SK-N-SH (cell line): ENCODE measurements at regions not wholly inside any gene's neighbourhood (a gene's known extent, or its start where the extent isn't known, plus 50 kb on each side); places are given as distances from the start of the nearest gene placed in this dataset.

ENCODE experiments used
- EZH2phosphoT487 ChIP-seq: fragments of 200-600 bp; sonication (generic); IDR thresholded peaks from 2 replicates; pipeline ENCODE4 v1.6.1; 2017; ENCODE audit warnings: low read depth, mixed run types, mild to moderate bottlenecking, antibody characterized with exemption, moderate library complexity, borderline replicate concordance
- JUND ChIP-seq: IDR thresholded peaks from 2 replicates; pipeline ENCODE4 v1.4.0; 2012
- MEF2A ChIP-seq: IDR thresholded peaks from 2 replicates; pipeline ENCODE4 v1.4.0; 2012; ENCODE audit warnings: low read depth, borderline replicate concordance
- NFIC ChIP-seq: IDR thresholded peaks from 2 replicates; pipeline ENCODE4 v1.4.0; 2012; ENCODE audit warnings: borderline replicate concordance
- POLR2AphosphoS5 ChIP-seq: IDR thresholded peaks from 2 replicates; pipeline ENCODE4 v1.6.1; 2012; ENCODE audit warnings: low read depth, low read length
- RCOR1 ChIP-seq: fragments of 150-350 bp; IDR thresholded peaks from 2 replicates; pipeline ENCODE4 v1.6.1; 2017; ENCODE audit warnings: antibody characterized with exemption, low read length
- SIN3A ChIP-seq: IDR thresholded peaks from 2 replicates; pipeline ENCODE4 v1.6.1; 2012; ENCODE audit warnings: low read depth, mild to moderate bottlenecking, low read length, moderate library complexity, borderline replicate concordance
- TAF1 ChIP-seq: IDR thresholded peaks from 2 replicates; pipeline ENCODE4 v1.6.1; 2012; ENCODE audit warnings: low read depth, mild to moderate bottlenecking, low read length, moderate library complexity, borderline replicate concordance
- TF ChIP-seq, protein P1 (sequence below): fragments of 200-600 bp; sonication (generic); IDR thresholded peaks from 2 replicates; pipeline ENCODE4 v1.6.1; 2017; ENCODE audit warnings: antibody characterized with exemption, mild to moderate bottlenecking, moderate library complexity
- TF ChIP-seq, protein P2 (sequence below): IDR thresholded peaks from 2 replicates; pipeline ENCODE4; 2012
- TF ChIP-seq, protein P3 (sequence below): IDR thresholded peaks from 2 replicates; pipeline ENCODE4 v1.6.1; 2012; ENCODE audit warnings: mild to moderate bottlenecking, low read depth, low read length, moderate library complexity
- TF ChIP-seq, protein P4 (sequence below): fragments of 150-350 bp; IDR thresholded peaks from 2 replicates; pipeline ENCODE4 v1.6.1; 2017; ENCODE audit warnings: antibody characterized with exemption, low read length, low read depth, borderline replicate concordance

DNA sequence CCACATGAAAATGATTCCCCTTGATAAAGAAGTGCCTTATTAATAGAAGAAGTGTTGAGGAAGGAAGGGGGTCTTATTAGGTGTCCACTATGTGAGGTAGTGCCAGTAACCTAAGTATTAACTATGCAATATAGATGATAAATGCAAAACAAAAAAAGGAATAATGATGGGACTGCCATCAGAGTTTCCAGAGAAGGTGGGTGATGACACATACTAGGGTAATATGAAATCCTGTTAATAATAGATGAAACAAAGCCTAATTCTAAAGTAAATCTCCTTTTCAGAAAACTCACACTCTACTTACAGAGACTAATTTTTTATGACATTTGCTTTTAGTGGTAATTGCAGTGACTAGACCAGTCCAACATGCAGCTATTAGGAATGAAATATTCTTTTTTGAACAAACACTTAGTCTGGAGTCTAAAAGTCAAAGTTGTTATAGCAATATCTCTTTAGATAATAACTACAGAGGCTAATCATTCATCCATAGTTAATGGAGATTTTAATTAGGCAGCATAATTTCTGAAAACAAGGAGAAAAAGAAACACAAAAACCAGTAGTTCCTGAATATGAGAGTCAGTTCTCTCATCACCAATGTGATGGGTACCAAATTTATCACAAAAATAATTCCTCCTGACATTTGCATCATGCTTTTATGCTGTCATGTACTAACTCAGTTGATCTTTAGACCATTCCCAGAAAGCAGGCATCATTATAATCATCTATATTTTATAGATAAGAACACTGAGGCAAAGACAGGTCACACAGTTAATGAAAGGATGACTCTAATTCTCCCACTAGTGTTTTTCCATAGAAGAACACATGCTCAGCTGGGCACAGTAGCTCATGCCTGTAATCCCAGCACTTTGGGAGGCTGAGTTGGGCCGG lies 208.8 kb upstream of the ARG1 start:
- TF ChIP-seq NFIC: no peak
- TF ChIP-seq, protein P1, sequence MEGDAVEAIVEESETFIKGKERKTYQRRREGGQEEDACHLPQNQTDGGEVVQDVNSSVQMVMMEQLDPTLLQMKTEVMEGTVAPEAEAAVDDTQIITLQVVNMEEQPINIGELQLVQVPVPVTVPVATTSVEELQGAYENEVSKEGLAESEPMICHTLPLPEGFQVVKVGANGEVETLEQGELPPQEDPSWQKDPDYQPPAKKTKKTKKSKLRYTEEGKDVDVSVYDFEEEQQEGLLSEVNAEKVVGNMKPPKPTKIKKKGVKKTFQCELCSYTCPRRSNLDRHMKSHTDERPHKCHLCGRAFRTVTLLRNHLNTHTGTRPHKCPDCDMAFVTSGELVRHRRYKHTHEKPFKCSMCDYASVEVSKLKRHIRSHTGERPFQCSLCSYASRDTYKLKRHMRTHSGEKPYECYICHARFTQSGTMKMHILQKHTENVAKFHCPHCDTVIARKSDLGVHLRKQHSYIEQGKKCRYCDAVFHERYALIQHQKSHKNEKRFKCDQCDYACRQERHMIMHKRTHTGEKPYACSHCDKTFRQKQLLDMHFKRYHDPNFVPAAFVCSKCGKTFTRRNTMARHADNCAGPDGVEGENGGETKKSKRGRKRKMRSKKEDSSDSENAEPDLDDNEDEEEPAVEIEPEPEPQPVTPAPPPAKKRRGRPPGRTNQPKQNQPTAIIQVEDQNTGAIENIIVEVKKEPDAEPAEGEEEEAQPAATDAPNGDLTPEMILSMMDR: no peak
- no peak for TF ChIP-seq JUND
- TF ChIP-seq, protein P2, sequence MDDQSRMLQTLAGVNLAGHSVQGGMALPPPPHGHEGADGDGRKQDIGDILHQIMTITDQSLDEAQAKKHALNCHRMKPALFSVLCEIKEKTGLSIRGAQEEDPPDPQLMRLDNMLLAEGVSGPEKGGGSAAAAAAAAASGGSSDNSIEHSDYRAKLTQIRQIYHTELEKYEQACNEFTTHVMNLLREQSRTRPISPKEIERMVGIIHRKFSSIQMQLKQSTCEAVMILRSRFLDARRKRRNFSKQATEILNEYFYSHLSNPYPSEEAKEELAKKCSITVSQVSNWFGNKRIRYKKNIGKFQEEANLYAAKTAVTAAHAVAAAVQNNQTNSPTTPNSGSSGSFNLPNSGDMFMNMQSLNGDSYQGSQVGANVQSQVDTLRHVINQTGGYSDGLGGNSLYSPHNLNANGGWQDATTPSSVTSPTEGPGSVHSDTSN: no peak
- no peak for TF ChIP-seq MEF2A
- TF ChIP-seq POLR2AphosphoS5: no peak
- TF ChIP-seq SIN3A: no peak
- no peak for TF ChIP-seq TAF1
- TF ChIP-seq, protein P3, sequence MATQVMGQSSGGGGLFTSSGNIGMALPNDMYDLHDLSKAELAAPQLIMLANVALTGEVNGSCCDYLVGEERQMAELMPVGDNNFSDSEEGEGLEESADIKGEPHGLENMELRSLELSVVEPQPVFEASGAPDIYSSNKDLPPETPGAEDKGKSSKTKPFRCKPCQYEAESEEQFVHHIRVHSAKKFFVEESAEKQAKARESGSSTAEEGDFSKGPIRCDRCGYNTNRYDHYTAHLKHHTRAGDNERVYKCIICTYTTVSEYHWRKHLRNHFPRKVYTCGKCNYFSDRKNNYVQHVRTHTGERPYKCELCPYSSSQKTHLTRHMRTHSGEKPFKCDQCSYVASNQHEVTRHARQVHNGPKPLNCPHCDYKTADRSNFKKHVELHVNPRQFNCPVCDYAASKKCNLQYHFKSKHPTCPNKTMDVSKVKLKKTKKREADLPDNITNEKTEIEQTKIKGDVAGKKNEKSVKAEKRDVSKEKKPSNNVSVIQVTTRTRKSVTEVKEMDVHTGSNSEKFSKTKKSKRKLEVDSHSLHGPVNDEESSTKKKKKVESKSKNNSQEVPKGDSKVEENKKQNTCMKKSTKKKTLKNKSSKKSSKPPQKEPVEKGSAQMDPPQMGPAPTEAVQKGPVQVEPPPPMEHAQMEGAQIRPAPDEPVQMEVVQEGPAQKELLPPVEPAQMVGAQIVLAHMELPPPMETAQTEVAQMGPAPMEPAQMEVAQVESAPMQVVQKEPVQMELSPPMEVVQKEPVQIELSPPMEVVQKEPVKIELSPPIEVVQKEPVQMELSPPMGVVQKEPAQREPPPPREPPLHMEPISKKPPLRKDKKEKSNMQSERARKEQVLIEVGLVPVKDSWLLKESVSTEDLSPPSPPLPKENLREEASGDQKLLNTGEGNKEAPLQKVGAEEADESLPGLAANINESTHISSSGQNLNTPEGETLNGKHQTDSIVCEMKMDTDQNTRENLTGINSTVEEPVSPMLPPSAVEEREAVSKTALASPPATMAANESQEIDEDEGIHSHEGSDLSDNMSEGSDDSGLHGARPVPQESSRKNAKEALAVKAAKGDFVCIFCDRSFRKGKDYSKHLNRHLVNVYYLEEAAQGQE: no peak
- TF ChIP-seq, protein P4, sequence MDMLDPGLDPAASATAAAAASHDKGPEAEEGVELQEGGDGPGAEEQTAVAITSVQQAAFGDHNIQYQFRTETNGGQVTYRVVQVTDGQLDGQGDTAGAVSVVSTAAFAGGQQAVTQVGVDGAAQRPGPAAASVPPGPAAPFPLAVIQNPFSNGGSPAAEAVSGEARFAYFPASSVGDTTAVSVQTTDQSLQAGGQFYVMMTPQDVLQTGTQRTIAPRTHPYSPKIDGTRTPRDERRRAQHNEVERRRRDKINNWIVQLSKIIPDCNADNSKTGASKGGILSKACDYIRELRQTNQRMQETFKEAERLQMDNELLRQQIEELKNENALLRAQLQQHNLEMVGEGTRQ: no peak
- TF ChIP-seq RCOR1: no peak
- TF ChIP-seq EZH2phosphoT487: no peak
